Sciatic nerve (tissue), 2 donors: ENCODE measurements at regions not wholly inside any gene's neighbourhood (a gene's known extent, or its start where the extent isn't known, plus 50 kb on each side); places are given as distances from the start of the nearest gene placed in this dataset.
"Not testable (repeated sequence)": the region's sequence is repeated elsewhere in the genome, so short reads cannot be mapped to it uniquely, and the experiment has no call there.

Source experiments
- ATAC-seq: fragments of 200-7000 bp; cut with Tn5 transposase; one replicate; pipeline ENCODE4 v1.9.1; 2020; ENCODE audit warnings: mild to moderate bottlenecking, moderate library complexity
- DNase-seq: peaks from one replicate; pipeline ENCODE4 v3.0.0-alpha.2; 2020; ENCODE audit warnings: low spot score
- intact Hi-C: fragments of 100-400 bp; cut with DNase I; formaldehyde crosslinking; loops from one replicate; pipeline ENCODE4 v1.14.2; 2022
- donor health status: DM: no; HTN: no; CAD: no.
- donor health status: DM: no; HTN: no; CAD: no.

DNA sequence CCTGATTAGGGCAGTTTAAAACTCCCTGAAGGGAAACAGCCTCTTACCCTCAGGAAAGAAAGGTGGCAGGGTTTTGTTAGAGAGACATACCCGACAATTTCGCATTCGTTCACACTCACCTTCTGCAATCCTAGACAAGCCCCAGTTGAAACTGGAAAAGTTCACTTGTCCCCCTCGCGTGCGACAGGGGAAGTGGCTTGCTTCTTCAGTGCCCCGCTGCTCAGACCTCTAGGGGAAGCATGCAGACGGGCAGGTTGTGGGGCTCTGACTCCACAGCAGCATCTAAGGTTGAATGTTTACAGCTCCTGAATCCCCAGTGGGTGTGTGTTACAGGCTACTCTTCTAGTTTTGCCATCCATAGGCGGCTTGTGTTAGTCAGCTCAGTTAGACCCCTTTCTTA lies 575.7 kb upstream of the ACO1 start:
- intact Hi-C loops: no loop called here
- ATAC-seq (no peak), DNase-seq (no peak)

DNA sequence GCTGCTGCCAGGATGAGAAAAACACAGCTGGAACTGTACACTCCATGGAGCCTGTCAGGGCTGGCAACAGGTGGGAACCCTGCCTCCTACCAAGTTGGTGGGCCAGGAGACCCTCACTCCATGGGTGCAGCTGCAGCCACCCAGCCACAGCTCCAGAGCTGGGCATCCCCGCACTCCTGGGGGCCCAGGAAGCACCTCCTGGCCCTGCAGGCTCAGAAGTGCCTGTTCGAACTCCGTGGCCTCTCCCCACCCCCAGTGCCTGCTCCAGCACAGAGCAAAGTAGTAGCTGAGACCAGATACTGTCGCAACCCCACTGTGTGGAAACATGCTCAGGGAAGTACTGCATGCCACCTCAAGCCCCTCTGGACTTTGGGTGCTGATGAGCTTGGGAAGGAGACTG lies 564.0 kb upstream of the ACO1 start:
- intact Hi-C loops: no loop called here
- no peak for DNase-seq
- ATAC-seq: no peak

GRCh38 chr9:31821583-31821982 lies 562.9 kb upstream of the ACO1 start:
- intact Hi-C loops: no loop called here
- no peak for ATAC-seq
- no peak for DNase-seq

- intact Hi-C loops: no loop called here
- ATAC-seq: no peak
Measured at GRCh38 chr9:31823365-31823764, 561.1 kb upstream of the ACO1 start.

DNA sequence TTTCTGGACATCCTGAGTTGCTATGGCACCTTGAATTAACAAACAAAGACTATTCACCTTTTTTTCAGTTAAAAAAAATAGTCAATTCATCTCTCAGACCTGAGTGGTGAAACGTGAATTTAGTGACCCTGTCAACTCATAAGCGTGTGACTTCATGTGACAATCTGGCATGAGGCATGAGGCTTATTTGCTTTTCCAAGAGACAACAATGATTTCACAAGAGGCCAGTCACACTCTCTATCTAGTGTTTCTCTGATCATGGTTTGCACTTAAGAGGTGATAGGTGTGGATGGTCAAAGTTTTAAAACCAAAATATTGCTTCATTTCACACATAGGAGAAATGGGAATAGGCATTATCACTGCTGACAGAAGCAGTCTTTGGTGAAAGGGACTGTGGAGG lies 559.6 kb upstream of the ACO1 start:
- DNase-seq: no peak
- intact Hi-C loops: no loop called here
- ATAC-seq: no peak

More at GRCh38 chr9:31823365-31823764, 561.1 kb upstream of the ACO1 start:
- DNase-seq: no peak

DNA sequence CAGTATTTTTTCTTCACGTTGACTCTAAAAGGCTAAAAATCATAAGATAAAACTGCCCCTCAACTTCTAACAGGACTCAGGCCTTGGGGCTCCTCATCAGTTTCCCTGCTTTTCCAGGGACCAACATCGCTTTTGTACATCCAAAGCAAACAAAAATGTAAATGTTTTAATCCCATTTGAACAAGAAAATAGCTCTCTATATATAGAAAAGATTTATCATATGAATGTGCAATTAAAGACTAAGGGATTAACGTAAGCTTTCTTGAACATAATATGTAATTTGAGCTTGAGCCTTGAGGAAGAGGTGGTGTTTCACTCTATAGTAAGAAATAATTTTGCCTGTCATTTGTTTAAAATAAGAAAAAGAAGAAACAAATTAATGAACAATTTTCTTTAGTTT lies 547.2 kb upstream of the ACO1 start:
- DNase-seq (no peak), ATAC-seq (no peak)
- intact Hi-C loops: no loop called here

DNA sequence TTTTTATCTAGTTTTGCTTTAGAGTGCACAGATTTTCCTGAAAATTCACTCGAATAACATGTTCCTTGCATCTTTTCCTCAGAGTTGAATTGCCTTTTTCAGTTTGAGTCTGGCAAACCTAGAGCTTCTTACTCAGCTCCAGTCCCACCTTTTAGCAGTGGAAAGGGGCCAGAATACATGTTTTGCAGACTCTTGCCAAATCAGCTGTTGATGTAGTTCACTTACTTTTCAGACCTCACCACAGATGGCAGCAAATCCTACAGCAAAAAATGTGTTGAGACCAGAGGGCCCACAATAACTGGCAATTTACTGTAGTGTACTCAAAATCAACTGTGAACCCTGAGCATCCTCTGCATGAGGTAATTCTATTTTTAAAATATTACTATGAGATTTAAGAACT lies 545.2 kb upstream of the ACO1 start:
- DNase-seq (no peak), ATAC-seq (no peak)
- intact Hi-C loops: no loop called here

DNA sequence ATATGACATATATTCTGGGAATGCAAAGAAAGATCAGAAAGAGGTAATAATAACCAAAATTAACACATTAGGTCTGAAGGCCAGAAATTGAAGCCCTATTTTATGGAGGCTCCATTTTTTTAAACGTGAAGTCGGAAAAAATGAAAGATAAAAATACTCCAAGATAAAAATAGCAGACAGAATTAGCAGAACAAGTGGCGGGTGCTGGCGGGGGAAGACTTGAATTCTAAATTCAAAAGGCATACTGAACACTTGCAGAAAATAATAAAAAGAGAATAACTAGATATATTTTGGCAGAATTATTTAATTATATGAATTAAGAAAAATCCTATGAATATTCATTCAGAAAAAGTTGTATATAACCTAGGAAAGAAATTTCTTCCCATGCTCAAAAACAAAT lies 543.7 kb upstream of the ACO1 start:
- no peak for ATAC-seq
- DNase-seq: no peak
- intact Hi-C loops: no loop called here

- intact Hi-C loops: no loop called here
- DNase-seq (no peak), ATAC-seq (no peak)
Measured at GRCh38 chr9:31847963-31848362, 536.5 kb upstream of the ACO1 start.

- DNase-seq (no peak), ATAC-seq (no peak)
- intact Hi-C loops: no loop called here
Measured at GRCh38 chr9:31848505-31849285, 535.7 kb upstream of the ACO1 start.

GRCh38 chr9:31854187-31854586 lies 530.3 kb upstream of the ACO1 start:
- intact Hi-C loops: no loop called here
- ATAC-seq (no peak), DNase-seq (no peak)

DNA sequence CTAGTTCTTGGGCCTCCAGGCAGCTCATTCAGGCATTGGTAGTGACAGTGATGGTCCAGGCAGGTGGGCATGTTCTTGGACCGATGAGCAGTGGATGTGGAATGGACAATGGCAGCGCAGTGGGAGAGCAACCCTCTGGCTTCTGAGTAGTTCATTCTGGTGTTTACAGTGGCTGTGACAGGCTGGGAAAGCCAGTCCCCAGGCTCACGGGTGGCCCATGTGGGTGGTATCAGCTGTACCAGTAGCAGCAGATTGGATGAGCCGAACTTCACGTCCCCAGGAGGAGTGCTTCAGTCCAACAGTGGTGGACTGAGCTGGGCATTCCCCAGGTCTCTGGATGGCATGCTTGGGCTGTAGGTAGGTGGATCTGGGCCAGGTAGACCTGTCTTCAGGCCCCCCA lies 515.6 kb upstream of the ACO1 start:
- intact Hi-C loops: no loop called here
- DNase-seq: no peak
- no peak for ATAC-seq

- intact Hi-C loops: no loop called here
- ATAC-seq: no peak
- no peak for DNase-seq
Measured at GRCh38 chr9:31870276-31870675, 514.2 kb upstream of the ACO1 start.

- DNase-seq (no peak), ATAC-seq (no peak)
- intact Hi-C loops: loop anchor here (2.0 kb wide), 1 partner anchor 49 kb away; no protein-coding TSS in a partner anchor
Measured at GRCh38 chr9:31873722-31874121, 510.7 kb upstream of the ACO1 start.

GRCh38 chr9:31894008-31894407 lies 490.4 kb upstream of the ACO1 start:
- DNase-seq (no peak), ATAC-seq (no peak)
- intact Hi-C loops: no loop called here

GRCh38 chr9:31908158-31908890 lies 476.1 kb upstream of the ACO1 start:
- no peak for DNase-seq
- intact Hi-C loops: no loop called here
- ATAC-seq: peak; percentile 20

GRCh38 chr9:31908891-31909480 lies 475.5 kb upstream of the ACO1 start:
- DNase-seq (no peak), ATAC-seq (no peak)
- intact Hi-C loops: no loop called here

- ATAC-seq: no peak
- intact Hi-C loops: no loop called here
- DNase-seq: no peak
Measured at GRCh38 chr9:31912636-31913035, 471.8 kb upstream of the ACO1 start.

DNA sequence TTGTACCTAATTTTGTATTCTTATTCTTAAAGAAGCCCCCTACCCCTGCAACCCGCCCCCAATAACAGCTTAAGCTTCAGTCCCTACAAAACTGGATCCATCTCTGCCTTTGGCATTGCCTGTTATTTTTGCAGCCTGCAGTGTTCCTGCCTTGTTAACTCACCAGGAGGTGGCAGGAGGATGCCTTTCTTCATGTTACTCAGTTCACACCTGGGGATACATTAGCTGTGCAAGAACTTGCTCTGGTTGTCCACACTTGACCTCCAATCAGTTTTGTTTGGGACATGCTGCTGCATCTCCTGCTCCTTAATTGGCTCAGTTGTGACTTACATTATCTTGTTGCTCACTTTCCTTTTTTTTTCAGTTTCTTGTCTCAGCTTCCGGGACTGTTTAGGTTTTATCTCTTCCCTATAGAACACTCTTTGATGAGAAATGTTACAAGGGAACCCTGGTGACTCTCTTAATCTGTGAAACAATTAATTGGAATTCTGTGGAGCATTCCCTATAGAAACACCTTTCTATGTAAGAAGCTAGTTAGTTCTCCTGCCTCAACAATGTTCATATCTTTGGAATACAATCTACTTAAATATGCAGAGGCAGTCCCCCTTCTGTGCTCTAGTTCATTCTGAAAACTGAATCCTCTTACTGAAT lies 467.7 kb upstream of the ACO1 start:
- DNase-seq (no peak), ATAC-seq (no peak)
- intact Hi-C loops: no loop called here

DNA sequence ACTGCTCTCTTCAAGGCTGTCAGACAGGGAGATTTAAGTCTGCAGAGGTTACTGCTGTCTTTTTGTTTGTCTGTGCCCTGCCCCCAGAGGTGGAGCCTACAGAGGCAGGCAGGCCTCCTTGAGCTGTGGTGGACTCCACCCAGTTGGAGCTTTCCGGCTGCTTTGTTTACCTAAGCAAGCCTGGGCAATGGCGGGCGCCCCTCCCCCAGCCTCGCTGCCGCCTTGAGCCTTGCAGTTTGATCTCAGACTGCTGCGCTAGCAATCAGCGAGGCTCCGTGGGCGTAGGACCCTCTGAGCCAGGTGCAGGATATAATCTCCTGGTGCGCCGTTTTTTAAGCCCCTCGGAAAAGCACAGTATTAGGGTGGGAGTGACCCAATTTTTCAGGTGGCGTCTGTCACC lies 446.7 kb upstream of the ACO1 start:
- ATAC-seq, DNase-seq, intact Hi-C loops: not testable (repeated sequence)
